ENCODE measurements at regions not wholly inside any gene's neighbourhood (a gene's known extent, or its start where the extent isn't known, plus 50 kb on each side); places are given as distances from the start of the nearest gene placed in this dataset.
A peak's percentile ranks its signal among the peaks of the same experiment; 100 is the strongest.

- no peak for FAIRE-seq
- H3K4me1 ChIP-seq (ENCODE audit: control insufficient read depth in 3 of 3, insufficient read depth in 2 of 3, low read depth in 1 of 3, low read length in 2 of 3), result no peaks in the 10 kb centered on the region
- H3K36me3 ChIP-seq (ENCODE audit: control insufficient read depth in 3 of 3, insufficient read depth in 2 of 3, low read depth in 1 of 3, low read length in 3 of 3), result no peaks in the 10 kb centered on the region
- DNase-seq, result no peak
- WGBS, 3 donors, result 37 to 51% (median 51%) methylated on average over 8 of the region's 8 CpGs
- peaks cover 0 to 4% of the 10 kb centered on the region in 2 donors for H3K9me3 ChIP-seq (ENCODE audit: control insufficient read depth in 2 of 2, insufficient read depth in 1 of 2, low read depth in 1 of 2, low read length in 1 of 2)
- no peak overlapping the region for H3K4me3 ChIP-seq (ENCODE audit: low read depth in 1 of 3, low read length in 3 of 3)
- no peaks in the 10 kb centered on the region for H3K27me3 ChIP-seq (ENCODE audit: control insufficient read depth in 3 of 3, insufficient read depth in 3 of 3, low read length in 3 of 3)
- H3K27ac ChIP-seq (ENCODE audit: low read depth in 1 of 3, low read length in 2 of 3), result no peak overlapping the region
These were observed 95.2 kb upstream of the CAST start for GRCh38 chr5:96566833-96567587.

- no peak for DNase-seq
- 79 to 89% (median 88%) methylated on average over 4 of the region's 4 CpGs for WGBS, 3 donors
- FAIRE-seq, result no peak
- H3K4me3 ChIP-seq (ENCODE audit: low read depth in 1 of 3, low read length in 3 of 3), result no peak overlapping the region
- H3K4me1 ChIP-seq (ENCODE audit: control insufficient read depth in 3 of 3, insufficient read depth in 2 of 3, low read depth in 1 of 3, low read length in 2 of 3), result no peaks in the 10 kb centered on the region
- H3K9me3 ChIP-seq (ENCODE audit: control insufficient read depth in 2 of 2, insufficient read depth in 1 of 2, low read depth in 1 of 2, low read length in 1 of 2), result no peaks in the 10 kb centered on the region
- no peaks in the 10 kb centered on the region for H3K27me3 ChIP-seq (ENCODE audit: control insufficient read depth in 3 of 3, insufficient read depth in 3 of 3, low read length in 3 of 3)
- H3K36me3 ChIP-seq (ENCODE audit: control insufficient read depth in 3 of 3, insufficient read depth in 2 of 3, low read depth in 1 of 3, low read length in 3 of 3), result no peaks in the 10 kb centered on the region
- no peak overlapping the region for H3K27ac ChIP-seq (ENCODE audit: low read depth in 1 of 3, low read length in 2 of 3)
These were observed 92.8 kb upstream of the CAST start for GRCh38 chr5:96569332-96569731.

- no peaks in the 10 kb centered on the region for H3K9me3 ChIP-seq (ENCODE audit: control insufficient read depth in 2 of 2, insufficient read depth in 1 of 2, low read depth in 1 of 2, low read length in 1 of 2)
- H3K36me3 ChIP-seq (ENCODE audit: control insufficient read depth in 3 of 3, insufficient read depth in 2 of 3, low read depth in 1 of 3, low read length in 3 of 3), result no peaks in the 10 kb centered on the region
- DNase-seq (no peak), FAIRE-seq (no peak)
- WGBS, 3 donors, result 79 to 82% (median 81%) methylated on average over 4 of the region's 4 CpGs
- no peak overlapping the region for H3K4me3 ChIP-seq (ENCODE audit: low read depth in 1 of 3, low read length in 3 of 3)
- no peaks in the 10 kb centered on the region for H3K27me3 ChIP-seq (ENCODE audit: control insufficient read depth in 3 of 3, insufficient read depth in 3 of 3, low read length in 3 of 3)
- H3K27ac ChIP-seq (ENCODE audit: low read depth in 1 of 3, low read length in 2 of 3), result no peak overlapping the region
- H3K4me1 ChIP-seq (ENCODE audit: control insufficient read depth in 3 of 3, insufficient read depth in 2 of 3, low read depth in 1 of 3, low read length in 2 of 3), result no peaks in the 10 kb centered on the region
These were observed 92.4 kb upstream of the CAST start for GRCh38 chr5:96569770-96570169.

- H3K27ac ChIP-seq (ENCODE audit: low read depth in 1 of 3, low read length in 2 of 3), result no peak overlapping the region
- WGBS, 3 donors, result 82 to 85% (median 83%) methylated on average over 5 of the region's 5 CpGs
- no peak for FAIRE-seq
These were observed 89.2 kb upstream of the CAST start for GRCh38 chr5:96572864-96573512.

GRCh38 chr5:96573513-96573894 lies 88.7 kb upstream of the CAST start:
- H3K4me3 ChIP-seq (ENCODE audit: low read depth in 1 of 3, low read length in 3 of 3), result no peak overlapping the region
- H3K36me3 ChIP-seq (ENCODE audit: control insufficient read depth in 3 of 3, insufficient read depth in 2 of 3, low read depth in 1 of 3, low read length in 3 of 3), result no peaks in the 10 kb centered on the region
- FAIRE-seq, result no peak
- H3K4me1 ChIP-seq (ENCODE audit: control insufficient read depth in 3 of 3, insufficient read depth in 2 of 3, low read depth in 1 of 3, low read length in 2 of 3), result no peaks in the 10 kb centered on the region
- no peak for DNase-seq
- H3K27me3 ChIP-seq (ENCODE audit: control insufficient read depth in 3 of 3, insufficient read depth in 3 of 3, low read length in 3 of 3), result no peaks in the 10 kb centered on the region
- no peaks in the 10 kb centered on the region for H3K9me3 ChIP-seq (ENCODE audit: control insufficient read depth in 2 of 2, insufficient read depth in 1 of 2, low read depth in 1 of 2, low read length in 1 of 2)
- H3K27ac ChIP-seq (ENCODE audit: low read depth in 1 of 3, low read length in 2 of 3), result no peak overlapping the region

More at GRCh38 chr5:96572864-96573512, 89.2 kb upstream of the CAST start:
- H3K4me3 ChIP-seq (ENCODE audit: low read depth in 1 of 3, low read length in 3 of 3), result no peak overlapping the region
- no peaks in the 10 kb centered on the region for H3K9me3 ChIP-seq (ENCODE audit: control insufficient read depth in 2 of 2, insufficient read depth in 1 of 2, low read depth in 1 of 2, low read length in 1 of 2)
- no peaks in the 10 kb centered on the region for H3K27me3 ChIP-seq (ENCODE audit: control insufficient read depth in 3 of 3, insufficient read depth in 3 of 3, low read length in 3 of 3)
- H3K36me3 ChIP-seq (ENCODE audit: control insufficient read depth in 3 of 3, insufficient read depth in 2 of 3, low read depth in 1 of 3, low read length in 3 of 3), result no peaks in the 10 kb centered on the region
- DNase-seq, result no peak
- no peaks in the 10 kb centered on the region for H3K4me1 ChIP-seq (ENCODE audit: control insufficient read depth in 3 of 3, insufficient read depth in 2 of 3, low read depth in 1 of 3, low read length in 2 of 3)

GRCh38 chr5:96576876-96577275 lies 85.3 kb upstream of the CAST start:
- Histone ChIP-seq H3K36me3 (ENCODE audit: control insufficient read depth in 3 of 3, insufficient read depth in 2 of 3, low read depth in 1 of 3, low read length in 3 of 3) (no peaks in the 10 kb centered on the region), H3K4me3 (ENCODE audit: low read depth in 1 of 3, low read length in 3 of 3) (no peak overlapping the region), H3K4me1 (ENCODE audit: control insufficient read depth in 3 of 3, insufficient read depth in 2 of 3, low read depth in 1 of 3, low read length in 2 of 3) (no peaks in the 10 kb centered on the region), H3K27ac (ENCODE audit: low read depth in 1 of 3, low read length in 2 of 3) (no peak overlapping the region), H3K27me3 (ENCODE audit: control insufficient read depth in 3 of 3, insufficient read depth in 3 of 3, low read length in 3 of 3) (no peaks in the 10 kb centered on the region), H3K9me3 (ENCODE audit: control insufficient read depth in 2 of 2, insufficient read depth in 1 of 2, low read depth in 1 of 2, low read length in 1 of 2) (no peaks in the 10 kb centered on the region)
- DNase-seq (no peak), FAIRE-seq (no peak)
- WGBS, 3 donors, result 96 to 97% (median 97%) methylated on average over 3 of the region's 3 CpGs

GRCh38 chr5:96577909-96578308 lies 84.3 kb upstream of the CAST start:
- Histone ChIP-seq H3K4me3 (ENCODE audit: low read depth in 1 of 3, low read length in 3 of 3) (no peak overlapping the region), H3K9me3 (ENCODE audit: control insufficient read depth in 2 of 2, insufficient read depth in 1 of 2, low read depth in 1 of 2, low read length in 1 of 2) (no peaks in the 10 kb centered on the region), H3K4me1 (ENCODE audit: control insufficient read depth in 3 of 3, insufficient read depth in 2 of 3, low read depth in 1 of 3, low read length in 2 of 3) (peaks cover 0 to 2% (median 0%) of the 10 kb centered on the region in 3 donors), H3K27me3 (ENCODE audit: control insufficient read depth in 3 of 3, insufficient read depth in 3 of 3, low read length in 3 of 3) (no peaks in the 10 kb centered on the region), H3K36me3 (ENCODE audit: control insufficient read depth in 3 of 3, insufficient read depth in 2 of 3, low read depth in 1 of 3, low read length in 3 of 3) (no peaks in the 10 kb centered on the region), H3K27ac (ENCODE audit: low read depth in 1 of 3, low read length in 2 of 3) (no peak overlapping the region)
- DNase-seq, result no peak
- FAIRE-seq, result no peak

GRCh38 chr5:96579711-96580110 lies 82.5 kb upstream of the CAST start:
- Histone ChIP-seq H3K9me3 (ENCODE audit: control insufficient read depth in 2 of 2, insufficient read depth in 1 of 2, low read depth in 1 of 2, low read length in 1 of 2) (no peaks in the 10 kb centered on the region), H3K36me3 (ENCODE audit: control insufficient read depth in 3 of 3, insufficient read depth in 2 of 3, low read depth in 1 of 3, low read length in 3 of 3) (no peaks in the 10 kb centered on the region), H3K27me3 (ENCODE audit: control insufficient read depth in 3 of 3, insufficient read depth in 3 of 3, low read length in 3 of 3) (no peaks in the 10 kb centered on the region), H3K27ac (ENCODE audit: low read depth in 1 of 3, low read length in 2 of 3) (no peak overlapping the region), H3K4me3 (ENCODE audit: low read depth in 1 of 3, low read length in 3 of 3) (no peak overlapping the region), H3K4me1 (ENCODE audit: control insufficient read depth in 3 of 3, insufficient read depth in 2 of 3, low read depth in 1 of 3, low read length in 2 of 3) (peaks cover 0 to 2% (median 0%) of the 10 kb centered on the region in 3 donors)
- FAIRE-seq, result no peak
- no peak for DNase-seq
- WGBS, 3 donors, result 81 to 87% (median 87%) methylated on average over 2 of the region's 2 CpGs

GRCh38 chr5:96582343-96582742 lies 79.8 kb upstream of the CAST start:
- Histone ChIP-seq H3K4me1 (ENCODE audit: control insufficient read depth in 3 of 3, insufficient read depth in 2 of 3, low read depth in 1 of 3, low read length in 2 of 3) (peaks cover 0 to 2% (median 0%) of the 10 kb centered on the region in 3 donors), H3K27ac (ENCODE audit: low read depth in 1 of 3, low read length in 2 of 3) (no peak overlapping the region), H3K36me3 (ENCODE audit: control insufficient read depth in 3 of 3, insufficient read depth in 2 of 3, low read depth in 1 of 3, low read length in 3 of 3) (no peaks in the 10 kb centered on the region), H3K27me3 (ENCODE audit: control insufficient read depth in 3 of 3, insufficient read depth in 3 of 3, low read length in 3 of 3) (no peaks in the 10 kb centered on the region), H3K9me3 (ENCODE audit: control insufficient read depth in 2 of 2, insufficient read depth in 1 of 2, low read depth in 1 of 2, low read length in 1 of 2) (no peaks in the 10 kb centered on the region), H3K4me3 (ENCODE audit: low read depth in 1 of 3, low read length in 3 of 3) (no peak overlapping the region)
- FAIRE-seq (no peak), DNase-seq (peak; percentile 51 to 81)
- WGBS, 3 donors, result 19 to 62% (median 45%) methylated on average over 11 of the region's 11 CpGs
